ENCODE measurements at regions not wholly inside any gene's neighbourhood (a gene's known extent, or its start where the extent isn't known, plus 50 kb on each side); places are given as distances from the start of the nearest gene placed in this dataset.
"Not testable (repeated sequence)": the region's sequence is repeated elsewhere in the genome, so short reads cannot be mapped to it uniquely, and the experiment has no call there.

DNA sequence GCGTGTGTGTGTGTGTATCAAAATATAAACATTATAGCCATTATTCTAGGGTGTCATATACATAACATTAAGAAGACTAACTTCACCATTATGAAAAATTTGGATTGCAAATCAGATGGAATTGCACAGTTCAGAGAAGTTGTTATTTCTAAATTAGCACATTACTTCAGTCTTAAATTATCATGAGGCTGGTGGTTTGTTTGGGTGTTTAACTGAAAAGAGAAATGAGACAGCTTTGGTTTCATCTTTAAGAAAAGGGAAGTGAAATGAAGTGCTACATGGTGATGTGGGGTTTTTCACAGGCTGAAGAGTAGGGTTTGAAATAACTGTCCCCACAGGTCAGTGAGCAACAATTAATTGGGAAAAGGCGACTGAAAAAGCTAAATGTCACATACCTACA, 161.2 kb upstream of the XIRP2 start:
- no peak for DNase-seq

DNA sequence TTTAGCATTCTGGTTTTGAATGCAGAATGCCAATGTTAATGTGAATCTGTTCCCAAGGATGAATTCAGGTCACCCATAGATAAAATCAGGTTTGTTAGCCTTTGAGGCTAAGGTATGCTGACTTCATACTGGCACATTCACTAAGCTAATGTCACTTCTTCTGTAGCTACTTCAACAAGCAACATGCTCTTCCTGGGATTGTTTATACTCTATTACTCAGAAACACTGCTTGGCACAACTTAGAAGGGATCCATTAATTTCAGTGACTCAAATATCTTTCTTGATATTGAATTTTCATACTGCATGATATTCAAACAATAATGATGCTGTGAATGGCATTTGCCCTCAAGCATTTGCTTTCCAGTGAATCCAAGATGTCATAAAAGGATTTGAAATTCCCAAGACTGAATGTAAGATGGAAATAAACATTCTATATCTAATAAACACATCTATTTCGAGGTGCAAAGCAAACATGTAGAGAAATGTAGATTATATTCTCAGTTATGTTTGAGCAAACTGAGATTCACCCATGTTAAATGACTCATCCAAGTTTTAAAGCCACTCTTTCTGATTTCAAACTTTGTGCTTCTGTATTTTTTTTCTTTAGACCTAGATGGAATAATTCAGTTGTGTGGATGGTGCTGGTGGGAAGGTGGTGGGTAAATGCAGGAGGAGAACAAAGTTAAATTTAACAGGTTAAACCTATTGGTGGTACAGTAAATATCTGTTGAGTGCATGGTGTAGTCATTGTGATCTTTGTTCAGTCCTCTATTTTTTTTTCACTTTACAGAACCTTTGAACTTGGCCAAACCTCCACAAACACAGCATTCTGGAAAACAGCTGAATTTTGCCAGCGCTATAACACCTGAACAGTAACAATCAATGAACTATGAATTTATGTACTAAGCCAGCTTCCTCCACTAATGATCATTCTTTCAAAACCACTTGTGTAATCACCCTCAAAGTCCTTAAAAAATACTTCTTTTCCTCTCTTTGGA, 162.1 kb upstream of the XIRP2 start:
- DNase-seq = no peak

DNA sequence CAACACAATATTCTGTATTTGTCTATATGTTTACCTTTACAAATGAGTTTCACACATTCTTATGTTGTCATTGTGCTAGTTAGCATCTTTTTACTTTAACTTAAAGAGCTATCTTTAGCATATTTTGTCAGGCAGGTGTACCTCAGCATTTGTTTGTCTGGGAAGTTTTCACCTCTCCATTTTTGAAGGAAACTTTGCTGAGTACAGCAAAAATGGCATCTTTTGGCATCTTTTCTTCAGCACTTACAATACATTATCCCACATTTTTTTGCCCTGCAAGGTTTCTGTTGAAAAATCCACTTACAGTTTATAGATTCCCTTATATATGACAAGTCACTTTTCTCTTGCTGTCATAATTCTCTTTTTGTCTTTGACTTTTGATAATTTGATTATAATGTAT, 171.3 kb upstream of the XIRP2 start:
- no peak for DNase-seq

DNA sequence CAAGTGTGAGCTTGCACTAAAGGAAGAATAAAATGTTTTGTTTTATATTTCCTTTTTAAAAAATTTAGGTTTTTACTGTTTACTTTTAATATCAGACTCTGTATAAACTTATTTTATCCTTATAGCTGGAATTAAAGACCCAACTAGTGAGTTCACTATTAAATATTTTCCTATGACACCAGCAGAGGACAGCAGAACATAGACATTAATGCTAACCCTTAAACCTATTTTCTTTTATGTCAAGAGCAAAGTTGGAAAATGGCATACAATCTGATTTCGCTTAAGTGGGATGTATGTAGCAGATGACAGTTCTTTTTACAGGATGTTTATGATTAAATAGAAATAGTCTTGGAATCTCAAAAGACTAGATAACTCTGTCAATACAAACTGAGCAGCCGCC, 188.2 kb upstream of the XIRP2 start:
- no peak for DNase-seq

DNA sequence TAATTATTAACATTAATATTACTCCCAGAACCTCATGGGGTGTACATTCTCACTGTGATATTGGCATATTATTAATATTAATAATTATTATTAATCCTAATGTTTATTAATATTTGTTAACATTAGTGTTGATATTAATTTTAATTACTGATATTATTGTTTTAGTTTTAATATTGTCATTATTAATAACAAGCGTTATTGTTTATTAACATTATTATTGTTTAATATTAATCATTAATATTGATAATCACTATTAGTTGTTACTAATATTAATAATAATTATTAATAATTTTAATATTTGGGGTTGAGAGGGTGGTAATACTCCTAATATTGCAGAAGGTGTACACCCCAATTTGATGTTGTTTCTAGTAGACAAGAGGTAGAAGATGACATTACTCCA, 193.1 kb upstream of the XIRP2 start:
- DNase-seq = no peak

DNA sequence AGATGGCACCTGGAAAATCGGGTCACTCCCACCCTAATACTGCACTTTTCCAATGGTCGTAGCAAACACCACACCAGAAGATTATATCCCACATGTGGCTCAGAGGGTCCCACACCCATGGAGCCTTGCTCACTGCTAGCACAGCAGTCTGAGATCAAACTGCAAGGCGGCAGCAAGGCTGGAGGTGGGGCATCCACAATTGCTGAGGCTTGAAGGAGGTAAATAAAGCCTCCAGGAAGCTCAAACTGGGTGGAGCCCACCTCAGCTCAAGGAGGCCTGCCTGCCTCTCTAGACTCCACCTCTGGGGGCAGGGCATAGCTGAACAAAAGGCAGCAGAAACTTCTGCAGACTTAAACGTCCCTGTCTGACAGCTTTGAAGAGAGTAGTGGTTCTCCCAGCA, 192.0 kb upstream of the SCN7A start:
- not testable (repeated sequence) for DNase-seq

DNA sequence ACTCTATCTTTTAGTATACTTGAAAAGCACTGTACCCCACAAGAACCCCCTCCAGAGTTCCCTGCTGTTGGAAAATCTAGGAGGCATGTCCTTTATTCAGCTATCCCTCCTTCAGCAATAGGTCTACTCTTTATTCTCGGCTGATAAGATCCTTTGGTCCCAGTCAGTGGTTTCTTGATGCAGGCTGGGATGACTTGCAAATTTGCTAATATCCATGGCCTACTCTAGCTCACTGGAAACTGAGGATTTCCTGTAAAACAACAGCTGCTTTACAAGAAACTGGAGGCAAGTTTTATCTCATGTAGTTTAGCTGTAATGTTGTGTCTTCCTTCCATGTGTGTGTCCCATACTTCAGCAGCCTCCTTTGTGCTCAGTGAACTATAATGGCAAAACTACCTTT, 183.9 kb upstream of the SCN7A start:
- DNase-seq = no peak

DNA sequence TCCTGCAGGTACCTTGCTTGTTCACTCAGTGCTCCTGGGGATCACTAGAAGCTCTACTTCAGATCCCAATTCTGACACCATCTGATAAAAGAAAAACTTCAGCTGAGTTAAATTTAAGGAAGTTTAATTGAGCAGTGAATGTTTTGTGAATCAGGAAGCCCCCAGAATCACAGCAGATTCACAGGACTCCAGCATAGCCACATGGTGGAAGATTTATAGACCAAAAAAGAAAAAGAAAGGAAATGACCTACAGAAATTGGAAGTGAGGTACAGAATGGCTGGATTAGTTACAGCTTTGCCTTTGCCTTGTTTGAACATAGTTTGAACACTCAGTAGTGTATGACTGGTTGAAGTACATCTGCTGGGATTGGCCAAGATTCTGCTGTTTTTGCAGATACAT, 182.7 kb upstream of the SCN7A start:
- no peak for DNase-seq

DNA sequence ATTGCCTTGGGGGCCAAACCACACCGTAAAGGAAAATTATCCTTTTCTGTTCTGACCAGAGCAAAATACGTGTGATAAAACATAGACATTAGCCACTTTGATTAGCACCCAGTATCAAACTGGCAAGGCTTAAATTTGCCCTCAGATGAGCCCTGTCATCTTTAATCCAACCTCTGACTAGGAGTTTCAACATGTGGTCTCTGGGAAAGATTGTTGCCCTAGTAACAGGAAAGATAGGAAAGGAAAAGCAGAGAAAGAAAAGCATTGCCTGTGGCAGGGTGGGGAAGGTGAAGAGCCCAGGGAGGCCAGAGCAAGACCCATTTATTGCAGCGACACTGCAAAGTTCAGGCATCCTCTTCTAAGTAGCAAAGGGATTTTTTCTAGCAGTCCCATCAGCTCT, 181.5 kb upstream of the SCN7A start:
- DNase-seq = no peak

DNA sequence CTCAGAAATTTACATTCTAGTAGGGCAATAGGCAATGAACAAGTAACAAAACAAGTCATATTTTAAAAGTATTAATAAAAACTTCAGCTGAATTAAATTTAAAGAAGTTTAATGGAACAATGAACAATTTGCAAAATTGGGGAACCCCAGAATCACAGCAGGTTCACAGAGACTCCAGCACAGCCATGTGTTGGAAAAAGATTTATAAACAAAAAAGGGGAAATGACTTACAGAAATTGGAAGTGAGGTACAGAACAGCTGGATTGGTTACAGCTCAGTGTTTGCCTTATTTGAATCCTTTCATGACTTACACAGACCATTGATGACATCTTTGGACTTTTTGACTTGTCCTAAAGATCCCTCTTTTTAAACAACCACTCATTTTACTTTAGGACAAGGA, 179.9 kb upstream of the SCN7A start:
- DNase-seq = no peak

DNA sequence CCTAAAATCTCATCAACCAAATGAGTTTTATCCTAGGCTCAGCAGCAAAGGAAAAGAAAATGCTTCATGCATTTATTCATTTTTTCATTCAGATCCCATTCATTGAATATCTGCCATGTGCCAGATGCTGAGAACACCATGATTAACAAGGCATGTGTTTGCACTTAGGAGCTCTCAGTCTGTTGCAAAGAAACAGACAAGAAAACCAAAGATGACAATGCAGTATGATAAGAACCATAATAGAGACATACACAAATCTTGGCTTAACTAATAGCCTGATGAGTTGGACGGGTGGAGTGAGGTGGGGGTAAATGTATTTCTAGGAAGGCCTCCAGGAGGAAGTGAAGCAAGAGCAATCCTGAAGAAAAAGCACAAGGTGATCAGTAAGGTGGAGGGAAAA, 177.8 kb upstream of the SCN7A start:
- no peak for DNase-seq

DNA sequence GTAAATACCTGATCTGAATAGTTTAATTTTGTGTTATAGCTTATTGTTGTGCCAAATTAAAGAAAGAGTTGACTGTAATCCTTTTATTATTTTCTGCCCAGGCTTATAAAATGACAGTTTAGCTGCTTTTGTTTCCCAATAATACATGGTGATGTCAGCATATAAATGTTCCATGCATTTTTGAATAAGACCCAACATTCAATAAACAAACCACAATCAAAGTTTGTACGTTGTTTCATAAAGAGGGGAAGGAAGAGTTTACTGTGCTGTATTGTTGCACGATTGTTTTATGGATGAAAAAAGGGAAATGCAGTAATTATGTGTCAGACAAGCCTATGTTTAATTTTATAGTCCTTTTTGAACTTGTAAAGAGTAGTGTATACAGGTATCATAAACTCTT, 177.2 kb upstream of the SCN7A start:
- no peak for DNase-seq

DNA sequence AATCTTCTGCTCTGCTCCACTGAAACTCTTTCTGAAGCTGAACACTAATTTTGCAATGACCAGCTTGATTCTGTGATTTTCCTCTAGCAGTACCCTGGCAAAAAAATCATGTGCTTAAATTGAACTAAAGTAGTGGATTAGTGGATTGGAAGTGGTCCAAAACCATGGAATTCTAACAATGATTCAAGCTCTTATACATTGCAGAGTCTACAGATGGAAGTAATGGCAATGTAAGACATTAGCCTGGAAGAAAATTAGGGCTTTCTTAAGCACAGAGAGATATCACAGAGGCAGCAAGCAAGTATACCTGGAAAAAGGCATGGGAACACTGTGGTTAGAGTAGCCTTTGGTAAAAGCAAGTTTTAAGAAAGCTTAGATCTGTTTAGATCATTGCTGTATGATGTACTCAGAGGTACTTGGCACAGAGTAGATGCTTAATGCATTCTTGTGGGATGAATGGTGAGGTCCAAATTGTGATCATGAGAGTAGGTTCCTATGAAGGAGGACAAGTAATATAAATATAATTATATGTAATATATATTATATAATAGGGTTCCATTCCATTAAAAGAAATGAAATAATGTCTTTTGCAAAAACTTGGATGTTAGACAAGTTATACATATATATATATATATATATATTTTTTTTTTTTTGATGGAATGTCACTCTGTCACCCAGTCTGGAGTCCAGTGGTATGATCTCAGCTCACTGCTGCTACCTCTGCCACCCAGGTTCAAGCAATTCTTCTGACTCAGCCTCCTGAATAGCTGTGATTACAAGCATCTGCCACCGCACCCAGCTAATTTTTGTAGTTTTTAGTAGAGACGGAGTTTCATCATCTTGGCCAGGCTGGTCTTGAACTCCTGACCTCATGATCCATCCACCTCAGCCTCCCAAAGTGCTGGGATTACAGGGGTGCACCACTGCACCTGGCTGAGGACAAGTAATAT, 172.2 kb upstream of the SCN7A start:
- no peak for DNase-seq

DNA sequence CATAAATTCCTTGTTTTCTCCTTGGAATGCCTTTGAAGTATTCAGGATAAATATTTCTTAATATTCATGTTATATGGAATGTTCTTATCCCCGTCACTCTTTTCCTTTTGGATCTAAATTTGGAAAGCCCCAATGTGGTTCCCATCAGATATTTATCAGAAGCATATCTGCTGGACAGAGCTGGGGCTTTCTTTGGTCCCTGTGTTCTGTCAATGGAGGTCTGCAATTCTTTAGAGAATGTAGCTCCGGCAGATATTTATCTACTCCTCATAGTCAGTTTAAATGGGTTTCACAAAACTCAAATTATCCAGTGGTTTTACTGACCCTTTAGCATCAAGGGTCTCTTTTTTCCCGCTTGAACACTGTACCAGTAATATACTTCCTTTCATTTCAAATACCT, 167.8 kb upstream of the SCN7A start:
- DNase-seq = no peak

DNA sequence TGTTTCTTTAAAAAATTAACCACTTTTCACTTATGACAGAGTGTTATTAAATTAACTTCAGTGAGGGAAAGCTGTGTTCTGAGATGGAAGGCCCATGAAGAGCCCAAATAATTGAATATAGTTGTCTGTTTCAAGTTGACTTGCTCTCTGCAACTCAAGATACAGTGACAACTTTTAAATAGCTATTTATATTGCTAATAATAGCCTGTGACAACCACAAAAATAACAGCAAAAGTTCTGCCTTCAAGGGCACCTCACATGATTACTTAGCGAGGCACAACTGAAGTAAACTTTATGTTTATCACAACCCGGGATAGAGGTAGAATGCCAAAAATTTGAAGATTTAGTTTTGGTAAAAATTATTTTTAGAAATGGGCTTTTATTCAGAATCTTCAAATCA, 167.3 kb upstream of the SCN7A start:
- DNase-seq = no peak

DNA sequence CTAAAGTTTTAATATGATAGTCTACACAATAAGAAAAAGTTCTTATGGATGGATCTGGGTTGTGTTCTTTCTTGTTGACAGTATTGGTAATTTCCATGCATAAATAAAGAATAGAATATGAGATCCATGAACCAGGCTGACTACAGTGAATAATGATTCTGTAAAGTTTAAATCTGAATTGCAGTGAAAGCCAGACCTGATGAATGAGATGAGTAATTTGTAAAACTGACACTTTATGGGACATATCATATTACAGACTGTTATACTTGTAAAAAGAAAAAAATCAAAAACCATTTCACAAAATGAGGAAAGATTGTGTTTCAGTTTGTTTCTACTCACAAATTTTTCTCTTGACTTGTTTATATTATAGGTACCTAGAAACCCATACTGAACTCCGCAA, 164.9 kb upstream of the SCN7A start:
- DNase-seq = no peak

DNA sequence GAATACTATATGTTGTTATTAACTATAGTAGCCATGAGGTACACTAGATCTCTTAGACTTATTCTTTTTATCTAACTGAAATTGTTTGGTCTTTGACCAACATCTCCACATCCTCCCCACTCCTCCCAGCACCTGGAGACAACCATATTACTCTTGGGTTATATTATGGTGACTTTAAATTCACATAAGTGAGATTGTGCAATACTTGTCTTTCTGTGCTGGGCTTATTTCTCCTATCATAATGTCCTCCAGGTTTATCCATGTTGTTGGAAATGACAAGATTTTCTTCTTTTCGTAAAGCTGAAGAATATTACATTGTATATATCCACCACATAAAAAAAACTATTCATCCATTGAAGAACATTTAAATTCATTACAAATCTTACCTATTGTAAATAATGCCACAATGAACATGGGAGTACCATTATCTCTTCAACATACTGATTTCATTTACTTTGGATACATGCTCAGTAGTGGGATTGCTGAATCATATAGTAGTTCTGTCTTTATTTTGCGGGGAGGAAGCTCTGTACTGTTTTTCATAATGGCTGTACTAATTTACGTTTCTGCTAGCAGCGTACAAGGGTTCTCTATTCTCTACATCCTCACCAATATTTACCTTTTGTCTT, 159.2 kb upstream of the SCN7A start:
- no peak for DNase-seq

DNA sequence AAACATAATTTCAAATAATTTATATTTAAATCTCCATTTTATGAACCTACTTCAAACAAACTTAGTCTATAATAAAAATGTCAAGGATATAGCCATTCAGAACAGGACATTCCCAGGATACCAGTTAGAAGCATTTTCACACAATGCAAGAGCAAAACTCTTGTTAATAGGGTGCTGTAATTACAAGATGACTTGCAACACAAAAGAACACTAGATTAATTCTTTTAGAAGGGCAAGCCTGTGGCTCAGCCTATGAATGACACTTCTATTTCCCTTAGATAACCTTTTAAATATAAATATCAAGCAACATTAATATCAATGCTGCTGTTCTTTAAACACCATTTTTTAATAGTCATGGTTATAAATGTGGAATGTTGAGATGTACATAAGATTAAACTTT, 157.9 kb upstream of the SCN7A start:
- no peak for DNase-seq

DNA sequence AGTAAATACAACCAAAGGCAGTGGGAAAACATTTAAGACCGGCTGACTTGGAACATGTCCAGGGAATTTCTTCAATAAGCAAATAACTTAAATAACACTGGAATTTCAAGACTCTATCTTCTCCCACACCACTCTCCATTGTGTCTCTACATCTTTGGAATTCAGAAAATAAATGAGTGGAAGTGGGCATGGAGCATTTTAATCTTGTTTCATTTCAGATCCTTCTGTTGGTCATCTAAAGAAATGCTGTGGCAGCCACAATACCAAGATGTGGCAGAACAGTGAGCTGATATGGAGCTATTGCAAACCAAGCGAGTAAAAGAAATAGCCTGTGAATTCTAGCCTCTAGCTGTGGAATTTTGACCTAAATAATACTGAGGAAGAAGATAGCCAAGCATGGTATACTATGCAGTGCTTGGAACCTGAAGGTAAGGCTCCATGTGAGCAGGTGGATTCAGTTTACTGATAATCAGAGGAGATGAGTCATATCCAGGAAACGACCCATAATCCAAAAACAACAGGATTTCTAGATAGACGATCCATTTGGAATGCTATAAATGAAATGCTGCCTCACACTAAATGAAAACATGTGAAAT, 157.1 kb upstream of the SCN7A start:
- DNase-seq = no peak

DNA sequence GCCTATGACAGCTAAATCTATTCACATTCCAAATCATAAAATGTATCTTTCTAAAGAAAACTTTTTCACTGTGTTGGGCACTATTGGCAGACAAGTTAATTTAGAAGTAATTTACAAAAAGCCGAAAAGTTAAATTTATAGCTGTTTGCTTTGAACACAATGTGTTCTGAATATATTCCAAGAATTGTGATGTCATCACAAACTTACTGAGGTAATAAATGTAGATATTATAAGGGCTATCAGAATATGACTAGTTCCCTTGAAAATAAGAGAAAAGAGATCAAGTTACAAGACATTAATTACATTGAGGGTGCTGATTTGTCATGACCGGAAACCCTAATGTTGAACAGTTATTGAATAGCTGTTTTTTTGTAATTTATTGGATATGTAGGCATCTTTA, 153.9 kb upstream of the SCN7A start:
- no peak for DNase-seq

DNA sequence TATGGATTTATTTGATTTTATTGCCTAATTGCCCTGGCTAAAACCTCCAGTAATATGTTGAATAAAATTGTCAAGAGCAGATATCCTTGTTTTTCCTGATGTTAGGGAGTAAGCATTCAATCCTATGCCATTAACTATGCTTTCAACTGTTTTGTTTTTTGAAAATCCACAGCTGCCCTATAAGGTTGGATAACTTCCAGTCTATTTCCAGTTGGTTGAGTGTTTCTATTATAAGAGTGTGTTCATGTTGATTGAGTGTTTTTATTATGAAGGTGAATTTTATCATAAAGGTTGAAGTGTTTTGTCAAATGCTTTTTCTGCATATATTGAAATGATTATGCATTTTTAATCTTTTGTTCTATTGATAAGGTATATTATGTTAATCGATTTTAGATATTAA, 149.9 kb upstream of the SCN7A start:
- DNase-seq = no peak

DNA sequence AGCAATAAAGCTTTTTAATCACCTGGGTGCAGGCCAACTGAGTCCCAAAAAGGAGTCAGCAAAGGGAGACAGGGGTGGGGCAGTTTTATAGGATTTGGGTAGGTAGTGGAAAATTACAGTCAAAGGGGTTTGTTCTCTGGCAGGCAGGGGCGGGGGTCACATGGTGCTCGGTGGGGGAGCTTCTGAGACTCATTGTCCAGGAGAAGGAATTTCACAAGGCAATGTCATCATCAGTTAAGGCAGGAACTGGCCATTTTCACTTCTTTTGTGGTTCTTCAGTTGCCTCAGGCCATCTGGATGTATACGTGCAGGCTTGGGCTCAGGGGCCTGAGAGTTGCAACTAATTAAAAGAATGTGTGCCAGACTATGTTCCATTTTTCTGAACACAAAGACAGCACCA, 147.5 kb upstream of the SCN7A start:
- not testable (repeated sequence) for DNase-seq

DNA sequence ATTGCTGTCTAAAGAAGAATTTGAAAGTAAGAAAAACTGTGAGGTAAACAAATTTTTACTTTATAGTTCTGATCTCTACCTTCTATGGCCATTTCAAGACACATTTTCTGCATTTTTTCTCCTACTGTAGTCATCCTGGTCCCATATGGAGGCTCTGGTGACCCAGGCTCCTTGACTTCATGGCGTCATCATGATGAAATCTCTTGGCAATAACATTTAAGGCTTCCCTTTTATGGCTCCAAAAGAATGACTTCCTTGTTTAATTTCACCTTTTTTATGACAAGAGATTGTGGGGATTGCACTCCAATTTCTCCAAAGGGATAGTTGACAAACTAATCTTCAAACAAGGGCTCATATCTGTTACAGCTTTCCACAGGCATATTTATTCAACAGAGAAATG, 143.0 kb upstream of the SCN7A start:
- no peak for DNase-seq

Data from CD4-positive, alpha-beta T cell treated with Interleukin-4 for 4 hours (primary cell).